GM12878 (cell line): ENCODE measurements at regions not wholly inside any gene's neighbourhood (a gene's known extent, or its start where the extent isn't known, plus 50 kb on each side); places are given as distances from the start of the nearest gene placed in this dataset.

Experiments used
- ATF3 ChIP-seq: IDR thresholded peaks from 2 replicates; pipeline ENCODE4 v1.6.1; 2011; ENCODE audit warnings: low read depth, mild to moderate bottlenecking, low read length, moderate library complexity, borderline replicate concordance; ENCODE audit errors: extremely low read depth
- CTCF ChIP-seq, 3 experiments: IDR thresholded peaks in 2 of 3; conservative IDR thresholded peaks in 1 of 3; 2 replicates each; pipeline ENCODE4 v1.5.1; 2011; ENCODE audit warnings: low read depth in 3 of 3, low read length in 3 of 3, mild to moderate bottlenecking in 3 of 3, control low read depth in 2 of 3, moderate library complexity in 2 of 3, inconsistent platforms in 1 of 3, mixed read lengths in 1 of 3; ENCODE audit not compliant: control insufficient read depth in 2 of 3, insufficient read depth in 1 of 3; ENCODE audit errors: extremely low read depth in 1 of 3
- EP300 ChIP-seq, 2 experiments: fragments of 150-350 bp in 1 of 2; IDR thresholded peaks; 2 replicates each; pipeline ENCODE4 v1.6.1; 2011 to 2012; ENCODE audit warnings: low read depth in 2 of 2, low read length in 2 of 2, borderline replicate concordance in 1 of 2, improper control_type of control experiment in 1 of 2, inconsistent platforms in 1 of 2; ENCODE audit not compliant: control insufficient read depth in 1 of 2
- NFYA ChIP-seq: IDR thresholded peaks from 2 replicates; pipeline ENCODE4 v1.6.1; 2011; ENCODE audit warnings: low read depth, mild to moderate bottlenecking, low read length, improper control_type of control experiment, borderline replicate concordance
- PAX5 ChIP-seq: IDR thresholded peaks from 2 replicates; pipeline ENCODE4 v1.6.1; 2011; ENCODE audit warnings: low read depth, low read length, borderline replicate concordance
- POLR2A ChIP-seq: IDR thresholded peaks from 2 replicates; pipeline ENCODE4 v1.6.1; 2011; ENCODE audit warnings: low read depth, mild to moderate bottlenecking, low read length
- RFX5 ChIP-seq: IDR thresholded peaks from 2 replicates; pipeline ENCODE4 v1.6.1; 2011; ENCODE audit warnings: low read depth, low read length, improper control_type of control experiment
- SIN3A ChIP-seq: IDR thresholded peaks from 2 replicates; pipeline ENCODE4 v1.6.1; 2012; ENCODE audit warnings: low read depth, low read length, improper control_type of control experiment
- SMAD1 ChIP-seq: fragments of 450-650 bp; IDR thresholded peaks from 2 replicates; pipeline ENCODE4 v1.6.1; 2018; ENCODE audit warnings: mild to moderate bottlenecking, low read depth; ENCODE audit not compliant: partially characterized antibody

DNA sequence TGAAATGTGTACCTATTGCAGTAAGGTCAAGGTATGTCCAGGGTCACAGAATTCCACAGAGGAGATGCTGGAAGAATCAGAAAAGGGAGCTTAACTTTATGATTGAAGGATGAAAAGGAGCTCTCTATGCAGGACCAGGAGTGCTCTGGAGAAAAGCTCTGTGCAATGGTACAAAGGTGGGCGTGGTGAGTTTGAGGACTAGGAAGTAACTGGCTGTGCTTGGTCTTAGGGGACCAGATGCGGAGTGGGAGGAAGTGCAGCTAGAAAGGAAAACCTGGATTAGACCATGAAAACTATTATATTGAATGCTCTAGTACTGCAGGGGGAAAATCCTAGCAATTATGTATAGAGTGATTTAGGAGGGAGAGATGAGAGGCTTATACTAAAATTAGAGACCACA, 56.8 kb downstream of the BTG1 start:
- TF ChIP-seq CTCF (IDR thresholded peaks at IDR 0.05 in 2 of 3, conservative IDR thresholded peaks at IDR 0.05 in 1 of 3; ENCODE audit: control insufficient read depth in 2 of 3, extremely low read depth in 1 of 3, insufficient read depth in 1 of 3, low read depth in 3 of 3, low read length in 3 of 3): no peak
- no peak for TF ChIP-seq EP300 (IDR thresholded peaks at IDR 0.05; ENCODE audit: borderline replicate concordance in 1 of 2, control insufficient read depth in 1 of 2, low read depth in 2 of 2, low read length in 2 of 2)
- no peak for TF ChIP-seq RFX5
- no peak for TF ChIP-seq NFYA
- TF ChIP-seq POLR2A: no peak
- no peak for TF ChIP-seq PAX5
- no peak for TF ChIP-seq SIN3A
- TF ChIP-seq ATF3: no peak
- TF ChIP-seq SMAD1: no peak
